ENCODE measurements at regions not wholly inside any gene's neighbourhood (a gene's known extent, or its start where the extent isn't known, plus 50 kb on each side); places are given as distances from the start of the nearest gene placed in this dataset.

GRCh38 chr10:130875116-130875515 is 436.4 kb downstream of the TCERG1L start (continued):
- TF ChIP-seq POLR2AphosphoS5 (IDR thresholded peaks at IDR 0.05; ENCODE audit: low read depth), result no peak
- TF ChIP-seq REST (IDR thresholded peaks at IDR 0.05; ENCODE audit: unreplicated experiment), result no peak

GRCh38 chr10:130875897-130876472 is 435.5 kb downstream of the TCERG1L start:
- no peaks in the 10 kb centered on the region for H3K36me3 ChIP-seq (ENCODE audit: insufficient read depth)
- H3K27ac ChIP-seq (ENCODE audit: low read depth), result no peak overlapping the region
- H3K9me2 ChIP-seq (ENCODE audit: insufficient read depth), result 0 out of 2 replicates have a peak, but pooled peaks cover 3% of the 10 kb centered on the region
- no peaks in the 10 kb centered on the region for H3K4me1 ChIP-seq (ENCODE audit: insufficient read depth)
- H3K79me2 ChIP-seq (replicated peaks; ENCODE audit: insufficient read depth), result no peaks in the 10 kb centered on the region
- H3K4me2 ChIP-seq, result no peak overlapping the region
- no peak overlapping the region for H3K4me3 ChIP-seq
- no peaks in the 10 kb centered on the region for H4K20me1 ChIP-seq (replicated peaks; ENCODE audit: insufficient read depth)
- DNase-seq (ENCODE audit: low spot score) (no peak), ATAC-seq (no peak)
- no peaks in the 10 kb centered on the region for H3K4me1 Mint-ChIP-seq
- peaks cover 11% of the 10 kb centered on the region; the same call in 2 of the 3 replicates for H3K36me3 Mint-ChIP-seq (ENCODE audit: low read depth)
- H2AFZ ChIP-seq, result no peak overlapping the region
- H3K9me3 Mint-ChIP-seq, result peaks cover 86% of the 10 kb centered on the region
- H3F3A ChIP-seq (replicated peaks; ENCODE audit: low read depth), result no peaks in the 10 kb centered on the region
- no peak overlapping the region for H3K27ac Mint-ChIP-seq
- peaks cover 3% of the 10 kb centered on the region for H3K27me3 Mint-ChIP-seq (ENCODE audit: insufficient read depth, low read depth, poor library complexity)
- no peak overlapping the region for H3K4me3 Mint-ChIP-seq
- H3K27me3 ChIP-seq (ENCODE audit: insufficient read depth), result no peaks in the 10 kb centered on the region
- no peak for TF ChIP-seq ZNF462 (CRISPR knock-in tag; IDR thresholded peaks at IDR 0.05)

Data from GM23338 (cell line).